ENCODE measurements at regions not wholly inside any gene's neighbourhood (a gene's known extent, or its start where the extent isn't known, plus 50 kb on each side); places are given as distances from the start of the nearest gene placed in this dataset.

DNA sequence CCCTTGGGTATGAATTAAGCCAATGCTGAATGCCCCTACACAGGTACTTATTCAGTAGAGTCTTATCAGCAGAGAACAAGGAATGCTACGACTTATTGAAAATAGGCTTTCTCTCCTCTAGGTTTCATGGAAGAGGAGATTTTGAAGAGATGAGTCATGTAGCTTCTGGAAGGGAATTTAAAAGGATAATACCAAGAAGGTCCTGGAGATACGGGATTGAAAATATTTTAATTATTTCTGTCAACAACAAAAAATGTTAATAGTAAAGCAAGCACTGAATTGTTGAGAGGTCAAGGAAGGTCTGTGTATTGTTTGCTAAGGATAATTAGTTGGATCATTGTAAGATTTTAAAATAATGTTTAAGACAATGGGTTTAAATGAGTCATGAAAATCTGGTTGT is 293.0 kb upstream of the SPHKAP start:
- no peak overlapping the region for H3K27ac ChIP-seq (ENCODE audit: low read depth in 1 of 2, low read length in 2 of 2)

GRCh38 chr2:228469721-228470120 is 288.2 kb upstream of the SPHKAP start:
- intact Hi-C loops (cut with micrococcal nuclease): no loop called here
- H3K9me3 Mint-ChIP-seq: peaks cover 0 to 23% (median 16%) of the 10 kb centered on the region in 7 donors

More for the DNA sequence above, 293.0 kb upstream of the SPHKAP start:
- Histone ChIP-seq H2AFZ (ENCODE audit: insufficient read depth, low read depth, low read length, poor library complexity, severe bottlenecking) (no peak overlapping the region), H3K27me3 (ENCODE audit: control insufficient read depth in 2 of 2, insufficient read depth in 2 of 2, low read length in 2 of 2) (no peaks in the 10 kb centered on the region), H4K20me1 (ENCODE audit: insufficient read depth, low read length) (no peaks in the 10 kb centered on the region), H3K9ac (ENCODE audit: insufficient read depth, low read length, poor library complexity, severe bottlenecking) (no peak overlapping the region), H3K79me2 (ENCODE audit: insufficient read depth, low read length) (no peaks in the 10 kb centered on the region), H3K36me3 (replicated peaks in 1 of 2; ENCODE audit: control insufficient read depth in 1 of 2, insufficient read depth in 2 of 2, low read length in 2 of 2) (no peaks in the 10 kb centered on the region), H3K9me3 (replicated peaks in 1 of 2; ENCODE audit: control insufficient read depth in 1 of 2, insufficient read depth in 1 of 2, low read length in 2 of 2) (peaks cover 9 to 11% of the 10 kb centered on the region in 2 donors), H3K4me2 (replicated peaks; ENCODE audit: extremely low read depth, low read length, poor library complexity, severe bottlenecking) (no peak overlapping the region), H3K4me1 (ENCODE audit: control insufficient read depth in 1 of 2, insufficient read depth in 2 of 2, low read length in 2 of 2) (no peaks in the 10 kb centered on the region), H3K4me3 (replicated peaks in 1 of 3; ENCODE audit: low read depth in 2 of 3, low read length in 3 of 3) (no peak overlapping the region)
- no peaks in the 10 kb centered on the region for H3K36me3 Mint-ChIP-seq
- H3K4me1 Mint-ChIP-seq: no peaks in the 10 kb centered on the region
- peaks cover 2 to 18% (median 12%) of the 10 kb centered on the region in 7 donors for H3K9me3 Mint-ChIP-seq
- TF ChIP-seq, protein P1, sequence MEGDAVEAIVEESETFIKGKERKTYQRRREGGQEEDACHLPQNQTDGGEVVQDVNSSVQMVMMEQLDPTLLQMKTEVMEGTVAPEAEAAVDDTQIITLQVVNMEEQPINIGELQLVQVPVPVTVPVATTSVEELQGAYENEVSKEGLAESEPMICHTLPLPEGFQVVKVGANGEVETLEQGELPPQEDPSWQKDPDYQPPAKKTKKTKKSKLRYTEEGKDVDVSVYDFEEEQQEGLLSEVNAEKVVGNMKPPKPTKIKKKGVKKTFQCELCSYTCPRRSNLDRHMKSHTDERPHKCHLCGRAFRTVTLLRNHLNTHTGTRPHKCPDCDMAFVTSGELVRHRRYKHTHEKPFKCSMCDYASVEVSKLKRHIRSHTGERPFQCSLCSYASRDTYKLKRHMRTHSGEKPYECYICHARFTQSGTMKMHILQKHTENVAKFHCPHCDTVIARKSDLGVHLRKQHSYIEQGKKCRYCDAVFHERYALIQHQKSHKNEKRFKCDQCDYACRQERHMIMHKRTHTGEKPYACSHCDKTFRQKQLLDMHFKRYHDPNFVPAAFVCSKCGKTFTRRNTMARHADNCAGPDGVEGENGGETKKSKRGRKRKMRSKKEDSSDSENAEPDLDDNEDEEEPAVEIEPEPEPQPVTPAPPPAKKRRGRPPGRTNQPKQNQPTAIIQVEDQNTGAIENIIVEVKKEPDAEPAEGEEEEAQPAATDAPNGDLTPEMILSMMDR (IDR thresholded peaks at IDR 0.05): no peak
- intact Hi-C loops (cut with micrococcal nuclease): no loop called here
- H3K4me3 Mint-ChIP-seq: no peak overlapping the region
- no CpG with 5 or more reads among the region's 2 CpGs for WGBS (ENCODE audit: insufficient coverage)
- no peak for DNase-seq
- H3K27ac Mint-ChIP-seq: no peak overlapping the region
- H3K27me3 Mint-ChIP-seq (ENCODE audit: low read depth in 3 of 3): no peaks in the 10 kb centered on the region

More at GRCh38 chr2:228469721-228470120, 288.2 kb upstream of the SPHKAP start:
- Histone ChIP-seq H3K27me3 (ENCODE audit: control insufficient read depth in 2 of 2, insufficient read depth in 2 of 2, low read length in 2 of 2) (no peaks in the 10 kb centered on the region), H3K9me3 (replicated peaks in 1 of 2; ENCODE audit: control insufficient read depth in 1 of 2, insufficient read depth in 1 of 2, low read length in 2 of 2) (peaks cover 17 to 20% of the 10 kb centered on the region in 2 donors), H4K20me1 (ENCODE audit: insufficient read depth, low read length) (no peaks in the 10 kb centered on the region), H3K27ac (ENCODE audit: low read depth in 1 of 2, low read length in 2 of 2) (no peak overlapping the region), H3K79me2 (ENCODE audit: insufficient read depth, low read length) (no peaks in the 10 kb centered on the region), H3K36me3 (replicated peaks in 1 of 2; ENCODE audit: control insufficient read depth in 1 of 2, insufficient read depth in 2 of 2, low read length in 2 of 2) (no peaks in the 10 kb centered on the region), H3K4me1 (ENCODE audit: control insufficient read depth in 1 of 2, insufficient read depth in 2 of 2, low read length in 2 of 2) (no peaks in the 10 kb centered on the region), H3K4me2 (replicated peaks; ENCODE audit: extremely low read depth, low read length, poor library complexity, severe bottlenecking) (no peak overlapping the region), H2AFZ (ENCODE audit: insufficient read depth, low read depth, low read length, poor library complexity, severe bottlenecking) (no peak overlapping the region), H3K9ac (ENCODE audit: insufficient read depth, low read length, poor library complexity, severe bottlenecking) (no peak overlapping the region), H3K4me3 (replicated peaks in 1 of 3; ENCODE audit: low read depth in 2 of 3, low read length in 3 of 3) (no peak overlapping the region)
- Mint-ChIP-seq H3K27ac (no peak overlapping the region), H3K4me3 (no peak overlapping the region), H3K4me1 (no peaks in the 10 kb centered on the region), H3K27me3 (ENCODE audit: low read depth in 3 of 3) (no peaks in the 10 kb centered on the region), H3K36me3 (no peaks in the 10 kb centered on the region)
- no peak for DNase-seq
- TF ChIP-seq, protein P1 (IDR thresholded peaks at IDR 0.05): no peak

All from CD14-positive monocyte (primary cell).